H1 (cell line): ENCODE measurements at regions not wholly inside any gene's neighbourhood (a gene's known extent, or its start where the extent isn't known, plus 50 kb on each side); places are given as distances from the start of the nearest gene placed in this dataset.

ENCODE experiments used
- ATF3 ChIP-seq: IDR thresholded peaks from 2 replicates; pipeline ENCODE4 v1.6.1; 2011; ENCODE audit warnings: low read depth, mild to moderate bottlenecking, low read length; ENCODE audit not compliant: insufficient read depth
- CBX8 ChIP-seq: fragments of 300-800, 300-1000 bp; sonication (generic); IDR thresholded peaks from 2 replicates; pipeline ENCODE4 v1.7.1; 2016; ENCODE audit warnings: low read depth, low read length, borderline replicate concordance
- CTCF ChIP-seq, 3 experiments: IDR thresholded peaks; 1 replicate in 2 of 3; 2 replicates in 1 of 3; pipeline versions ENCODE4 v1.5.1 to v1.6.1; 2011; ENCODE audit warnings: low read length in 3 of 3, mild to moderate bottlenecking in 3 of 3, inconsistent platforms in 2 of 3, low read depth in 1 of 3, moderate library complexity in 1 of 3; ENCODE audit not compliant: insufficient read depth in 1 of 3; ENCODE audit errors: control extremely low read depth in 1 of 3
- EP300 ChIP-seq, 2 experiments: IDR thresholded peaks; 1 replicate in 1 of 2; 2 replicates in 1 of 2; pipeline ENCODE4 v1.6.1; 2011 to 2012; ENCODE audit warnings: low read depth in 2 of 2, low read length in 2 of 2, mild to moderate bottlenecking in 2 of 2, borderline replicate concordance in 1 of 2, inconsistent platforms in 1 of 2, moderate library complexity in 1 of 2
- JUN ChIP-seq: IDR thresholded peaks from 2 replicates; pipeline ENCODE4 v1.6.1; 2011; ENCODE audit warnings: low read depth, mild to moderate bottlenecking, improper control_type of control experiment, low read length
- NRF1 ChIP-seq: IDR thresholded peaks from 2 replicates; pipeline ENCODE4 v1.6.1; 2011; ENCODE audit warnings: mild to moderate bottlenecking, low read depth, low read length, improper control_type of control experiment
- POLR2AphosphoS5 ChIP-seq: IDR thresholded peaks from 2 replicates; pipeline ENCODE4 v1.6.1; 2011; ENCODE audit warnings: low read depth, low read length
- TBP ChIP-seq: IDR thresholded peaks from 2 replicates; pipeline ENCODE4 v1.6.1; 2011; ENCODE audit warnings: low read depth, low read length, improper control_type of control experiment
- TCF12 ChIP-seq: IDR thresholded peaks from 2 replicates; pipeline ENCODE4 v1.6.1; 2011; ENCODE audit warnings: low read depth, mild to moderate bottlenecking, low read length

GRCh38 chr10:124265776-124266467 lies 152.8 kb downstream of the OAT start:
- TF ChIP-seq EP300 (IDR thresholded peaks at IDR 0.05; ENCODE audit: borderline replicate concordance in 1 of 2, low read depth in 2 of 2, low read length in 2 of 2): no peak
- no peak for TF ChIP-seq CTCF (IDR thresholded peaks at IDR 0.05; ENCODE audit: control extremely low read depth in 1 of 3, insufficient read depth in 1 of 3, low read depth in 1 of 3, low read length in 3 of 3)
- no peak for TF ChIP-seq TCF12
- no peak for TF ChIP-seq CBX8
- TF ChIP-seq POLR2AphosphoS5: no peak
- no peak for TF ChIP-seq NRF1
- TF ChIP-seq TBP: no peak
- no peak for TF ChIP-seq ATF3
- TF ChIP-seq JUN: no peak
